ENCODE measurements at regions not wholly inside any gene's neighbourhood (a gene's known extent, or its start where the extent isn't known, plus 50 kb on each side); places are given as distances from the start of the nearest gene placed in this dataset.

DNA sequence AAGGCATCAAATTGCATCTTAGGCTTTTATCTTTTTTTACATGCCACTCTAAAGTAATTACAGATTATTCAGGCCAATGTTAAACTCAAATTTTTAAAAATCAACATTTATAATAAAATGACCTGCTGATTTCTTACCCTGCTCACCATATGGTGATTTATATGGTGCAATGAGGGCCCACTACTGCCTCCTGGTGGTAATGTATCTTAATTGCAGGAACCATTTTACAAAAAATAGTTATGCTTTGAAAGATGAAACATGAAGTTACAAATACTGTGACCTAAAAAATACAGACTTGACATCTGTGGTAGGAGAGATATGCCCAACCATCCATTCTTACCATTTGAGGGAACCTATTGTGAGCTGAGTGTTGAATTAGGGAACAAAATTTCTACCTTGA lies 292.6 kb upstream of the TAS2R1 start:
- DNase-seq (ENCODE audit: low read depth): no peak

DNA sequence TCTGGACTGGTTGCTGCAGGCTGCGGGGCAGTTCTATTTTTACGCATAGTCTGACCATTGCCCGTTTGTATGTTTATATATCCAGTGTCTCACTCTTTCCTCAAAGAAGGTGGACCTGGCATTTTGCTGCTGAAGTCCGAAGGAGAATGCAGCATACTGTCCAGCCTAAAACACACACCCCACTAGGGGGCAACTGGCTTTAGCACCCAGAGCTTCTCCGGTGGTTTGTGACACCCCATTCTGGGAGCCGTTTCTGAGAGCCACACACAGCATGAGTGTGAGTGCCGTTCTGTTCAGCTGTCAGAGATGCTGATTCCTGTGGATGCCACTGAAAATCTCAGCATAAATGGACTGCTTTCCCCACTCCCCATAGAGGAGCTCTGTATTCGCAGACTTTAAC lies 290.5 kb upstream of the TAS2R1 start:
- no peak for DNase-seq (ENCODE audit: low read depth)

DNA sequence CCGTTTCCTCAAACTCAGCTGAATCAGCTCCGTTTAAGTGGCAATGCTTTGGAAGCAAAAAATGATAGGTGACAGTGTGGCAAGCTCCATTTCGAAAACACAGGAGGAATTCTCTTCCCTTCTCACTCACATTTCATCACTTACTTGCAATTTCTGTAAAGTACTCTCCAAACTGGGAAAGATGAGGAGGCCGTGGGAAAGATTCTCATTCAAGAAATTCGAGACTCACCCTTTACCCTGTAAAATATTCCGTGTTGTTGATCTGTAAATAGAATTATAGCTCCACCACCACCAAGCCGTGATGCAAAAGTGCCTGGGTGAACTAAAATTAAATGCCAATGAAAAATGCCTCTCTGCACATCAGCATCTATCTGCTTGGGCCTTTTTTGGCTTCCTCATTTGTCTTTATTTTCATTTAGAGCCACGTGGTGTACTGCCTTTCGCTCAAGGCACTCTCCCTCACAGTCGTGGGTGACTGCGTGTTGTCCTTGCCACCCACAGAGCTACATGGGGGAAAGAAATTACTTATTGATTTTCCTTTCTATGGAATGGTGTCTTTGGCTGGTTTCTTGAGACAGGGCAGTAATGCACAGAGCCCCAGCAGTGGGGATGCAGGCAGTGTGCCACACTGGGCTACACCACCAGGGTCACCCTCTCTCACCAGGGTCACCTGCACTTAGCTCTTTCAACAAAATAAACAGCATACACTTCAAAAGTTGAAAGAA lies 289.3 kb upstream of the TAS2R1 start:
- no peak for DNase-seq (ENCODE audit: low read depth)

DNA sequence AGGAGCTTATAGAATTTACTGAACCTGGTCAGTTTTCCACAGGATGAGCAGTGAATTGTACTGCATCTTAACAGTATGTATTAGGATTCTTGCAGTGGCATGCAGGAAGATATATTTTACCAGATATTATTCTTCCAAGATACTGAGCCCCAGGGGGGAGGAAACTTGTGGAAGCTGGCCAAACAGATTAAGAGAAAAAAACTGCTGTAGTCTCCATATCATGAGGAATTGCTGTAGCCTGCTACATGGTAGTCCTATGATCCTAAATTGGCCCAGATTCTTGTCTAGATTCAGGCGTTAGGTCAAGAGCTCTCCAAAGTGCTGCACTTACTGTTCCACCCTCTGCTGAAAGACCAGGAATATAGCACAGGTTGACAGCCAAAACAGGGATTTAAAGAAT lies 275.5 kb upstream of the TAS2R1 start:
- no peak for DNase-seq (ENCODE audit: low read depth)

DNA sequence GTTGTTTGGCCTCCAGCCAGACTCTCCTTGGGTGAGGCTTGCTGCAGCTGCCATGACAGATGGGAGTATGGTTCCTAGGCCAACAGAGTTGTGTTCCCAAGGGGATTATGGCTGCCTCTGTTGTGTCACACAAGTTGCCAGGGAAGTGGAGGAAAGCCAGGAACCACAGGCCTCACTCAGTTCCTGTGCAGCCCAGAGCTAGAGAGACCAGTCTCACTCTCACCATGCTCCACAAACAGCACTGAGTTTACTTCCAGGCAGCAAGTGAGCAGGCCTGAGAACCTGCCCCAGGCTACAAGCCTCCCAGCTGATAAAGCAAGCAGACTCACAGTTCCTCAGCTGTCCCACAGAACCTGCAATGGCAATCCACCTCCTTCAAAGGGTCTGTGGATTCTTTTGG lies 273.6 kb upstream of the TAS2R1 start:
- peak; percentile 89 for DNase-seq (ENCODE audit: low read depth)

DNA sequence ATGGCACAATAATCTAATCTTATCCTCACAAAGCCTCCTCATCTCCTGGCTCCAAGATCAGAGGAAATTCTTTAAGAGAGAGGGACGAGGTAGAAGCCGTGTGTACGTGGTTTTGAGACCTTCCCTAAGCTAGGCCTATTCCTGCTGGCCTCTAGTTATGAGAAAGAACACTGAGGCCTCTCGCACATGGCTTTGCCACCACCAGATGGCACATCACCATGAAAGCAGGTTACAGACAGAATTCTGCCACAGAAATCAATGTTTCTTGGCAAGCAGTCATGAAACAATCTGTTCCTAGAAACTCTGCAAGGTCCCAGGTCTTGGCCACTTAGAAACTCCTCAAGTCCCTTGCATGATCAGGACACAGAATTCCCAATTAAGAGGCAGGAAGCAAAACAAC lies 268.2 kb upstream of the TAS2R1 start:
- peak; percentile 64 for DNase-seq (ENCODE audit: low read depth)

DNA sequence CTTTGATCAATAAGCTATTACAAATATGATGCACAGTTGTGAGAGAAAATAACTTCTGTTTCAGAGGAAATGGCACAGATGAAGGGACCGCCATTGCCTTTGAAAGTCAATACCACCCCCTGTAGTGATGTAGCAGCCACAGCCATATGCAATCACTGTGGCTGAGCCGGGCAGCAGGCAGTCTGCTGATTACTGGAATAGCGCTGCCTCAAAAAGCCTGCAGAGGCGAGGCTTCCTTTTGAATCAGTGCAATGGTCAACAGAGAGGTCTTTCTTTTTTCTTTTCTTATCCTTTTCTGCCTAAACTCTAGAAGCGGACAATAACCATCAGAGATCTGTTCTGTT lies 265.1 kb upstream of the TAS2R1 start:
- DNase-seq (ENCODE audit: low read depth): no peak

DNA sequence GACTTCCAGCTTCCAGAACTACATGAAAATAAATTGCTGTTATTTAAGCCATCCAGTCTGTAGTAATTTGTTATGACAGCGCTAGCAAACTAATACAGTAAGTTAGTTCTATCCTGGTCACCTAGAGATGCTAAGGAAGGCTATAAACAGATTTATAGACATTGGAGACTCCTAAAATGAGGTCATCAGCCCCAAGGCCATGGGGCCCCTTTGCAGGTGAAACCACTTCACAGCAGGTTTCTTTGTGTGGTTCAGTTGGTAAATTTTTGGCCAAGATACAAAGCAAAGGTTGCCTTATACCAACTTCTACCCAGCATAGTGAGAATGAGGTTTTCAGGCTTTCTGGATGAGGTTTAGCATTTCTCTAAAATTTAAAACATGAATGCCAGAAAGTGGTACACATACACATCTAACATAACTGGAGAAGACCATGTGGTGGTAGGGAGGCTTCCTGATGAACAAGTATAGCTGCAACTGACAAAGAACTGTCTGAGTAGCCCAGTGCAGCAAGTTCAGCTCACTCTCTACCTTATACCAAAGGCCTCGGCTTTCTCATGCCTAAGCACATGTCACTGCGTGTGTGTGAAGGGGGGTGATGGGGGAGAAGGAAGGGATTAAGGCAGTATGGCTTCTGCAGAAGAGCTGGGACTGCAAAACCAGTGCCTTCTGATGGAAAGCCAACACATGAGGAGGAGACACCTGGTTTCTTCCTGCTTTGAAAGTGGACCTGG lies 264.6 kb upstream of the TAS2R1 start:
- DNase-seq (ENCODE audit: low read depth): no peak

DNA sequence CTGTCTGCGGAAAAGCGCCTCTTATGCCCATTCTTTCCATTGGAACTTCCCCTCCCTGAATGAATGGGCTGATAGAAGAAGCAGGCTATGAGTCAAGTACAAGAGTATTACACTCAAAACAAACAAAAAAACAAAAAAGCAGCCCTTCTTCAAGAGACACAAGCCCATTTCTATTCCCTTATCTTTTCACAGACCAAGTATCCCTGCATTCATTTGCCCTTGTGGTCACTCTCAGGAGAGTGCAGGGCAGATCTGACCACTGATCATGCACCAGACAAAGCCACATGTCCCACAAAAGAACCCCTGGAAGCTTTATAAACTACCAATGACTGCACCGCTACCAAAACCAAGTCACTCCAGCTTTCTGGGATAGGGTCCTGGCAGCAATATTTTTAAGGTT lies 262.5 kb upstream of the TAS2R1 start:
- peak; percentile 13 for DNase-seq (ENCODE audit: low read depth)

DNA sequence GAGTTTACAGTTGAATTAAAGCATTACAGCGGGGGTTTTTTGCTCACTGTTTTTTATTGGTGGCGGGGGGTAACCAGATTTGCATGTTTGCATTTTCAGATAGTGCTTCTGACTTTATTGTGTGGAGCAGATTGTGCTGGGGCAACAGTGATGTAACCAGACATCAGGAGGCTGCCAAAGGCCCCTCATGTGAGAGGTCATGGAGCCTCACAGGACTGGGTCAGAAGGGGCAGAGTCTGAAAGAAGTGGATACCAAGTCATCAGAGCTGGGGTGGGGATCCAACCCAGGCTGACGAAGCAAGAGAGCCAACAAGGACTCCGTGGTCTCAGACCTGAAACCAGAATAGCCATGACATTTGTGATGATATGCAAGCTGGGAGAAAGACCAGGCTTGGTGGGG lies 259.4 kb upstream of the TAS2R1 start:
- DNase-seq (ENCODE audit: low read depth): no peak

DNA sequence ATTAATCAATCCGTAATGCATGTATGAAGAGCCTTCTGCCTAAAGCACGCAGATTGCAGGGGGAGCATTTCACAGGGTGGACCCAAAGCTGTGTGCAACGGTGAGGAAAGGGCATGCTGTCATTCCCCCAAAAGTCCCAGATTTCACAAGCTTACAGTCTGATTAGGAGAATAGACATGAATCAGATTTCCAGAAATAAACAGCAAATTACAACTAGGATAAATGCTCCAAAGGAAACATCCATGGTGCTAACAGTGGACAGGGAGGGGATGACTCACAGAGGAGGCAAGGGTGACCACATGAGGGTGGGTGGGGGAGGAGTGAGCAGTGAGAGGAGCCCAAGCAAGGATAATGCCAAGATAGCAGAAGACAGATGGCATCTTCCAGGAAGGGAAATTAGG lies 258.4 kb upstream of the TAS2R1 start:
- peak; percentile 95 for DNase-seq (ENCODE audit: low read depth)

DNA sequence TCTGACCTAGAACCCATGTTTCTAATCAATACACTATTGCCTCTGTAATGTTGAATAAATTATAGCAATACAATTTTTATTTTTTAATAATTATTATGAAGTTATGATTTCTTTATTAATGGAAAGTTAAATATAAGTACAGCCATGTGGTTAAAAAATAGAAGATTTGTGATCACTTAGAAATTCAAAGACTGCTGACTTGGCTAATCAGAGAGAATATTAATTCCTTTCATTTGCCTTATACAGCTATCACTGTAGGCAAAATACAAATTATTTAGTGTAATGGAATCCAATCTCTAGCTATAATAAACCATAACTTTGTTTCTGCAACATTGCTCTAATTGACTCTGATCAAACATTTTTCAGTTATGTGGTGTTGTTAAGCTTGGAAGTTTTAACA lies 255.0 kb upstream of the TAS2R1 start:
- no peak for DNase-seq (ENCODE audit: low read depth)

DNA sequence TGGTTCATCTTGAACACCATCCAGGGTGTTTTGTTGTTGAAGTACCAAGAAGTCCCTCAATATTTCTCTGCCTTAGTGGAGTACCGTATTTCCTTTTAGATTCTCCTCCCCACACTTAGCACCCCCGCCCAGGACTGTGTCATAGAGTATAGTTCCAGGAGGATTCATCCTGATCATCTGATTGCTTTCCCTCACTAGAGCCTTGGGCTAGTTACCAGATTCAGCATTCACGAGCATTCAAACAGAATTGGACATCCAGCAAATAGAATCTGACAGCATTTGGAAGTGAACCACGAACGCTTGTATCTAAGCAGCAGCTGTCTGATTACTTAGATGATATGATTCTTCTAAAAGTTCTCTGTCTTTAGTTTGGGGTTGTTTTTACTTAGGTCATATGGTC lies 248.1 kb upstream of the TAS2R1 start:
- DNase-seq (ENCODE audit: low read depth): no peak

DNA sequence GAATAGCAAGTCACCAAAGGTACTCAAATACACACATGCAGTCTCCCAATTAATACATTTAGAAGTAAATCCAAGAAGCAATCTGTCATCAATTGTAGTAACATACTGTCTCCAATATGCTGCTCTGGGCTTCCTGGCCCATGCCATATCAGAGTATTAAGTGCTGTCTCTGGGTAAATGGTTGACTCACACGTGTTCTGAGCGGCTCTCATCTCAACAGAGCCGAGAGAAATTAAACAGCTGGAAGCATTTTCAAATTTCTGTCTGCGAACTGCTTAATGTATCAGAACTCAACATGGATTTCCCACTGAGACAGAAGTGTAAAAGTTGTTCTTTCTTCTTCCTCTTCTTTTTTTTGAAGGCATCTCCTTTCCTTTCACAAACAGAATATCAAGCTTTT lies 247.3 kb upstream of the TAS2R1 start:
- peak; percentile 38 for DNase-seq (ENCODE audit: low read depth)

DNA sequence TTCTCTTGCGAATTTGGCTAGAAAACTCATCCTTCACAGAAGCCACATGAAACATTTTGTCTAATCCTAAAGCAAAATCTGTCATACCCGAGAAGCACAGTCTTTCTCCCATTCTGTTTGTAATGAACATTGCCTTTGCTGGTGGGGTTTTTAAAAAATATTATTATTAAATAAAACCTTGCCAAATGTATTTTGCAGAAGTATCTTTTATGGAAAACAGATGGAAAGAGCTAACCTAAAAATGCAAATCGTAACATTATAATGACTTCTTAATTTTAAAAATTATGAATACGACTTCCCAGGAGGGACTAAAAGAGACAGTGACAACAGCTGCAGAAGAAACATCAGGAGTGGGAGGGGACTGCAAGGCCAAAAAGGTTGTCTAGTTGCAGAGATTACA lies 246.3 kb upstream of the TAS2R1 start:
- DNase-seq (ENCODE audit: low read depth): no peak

DNA sequence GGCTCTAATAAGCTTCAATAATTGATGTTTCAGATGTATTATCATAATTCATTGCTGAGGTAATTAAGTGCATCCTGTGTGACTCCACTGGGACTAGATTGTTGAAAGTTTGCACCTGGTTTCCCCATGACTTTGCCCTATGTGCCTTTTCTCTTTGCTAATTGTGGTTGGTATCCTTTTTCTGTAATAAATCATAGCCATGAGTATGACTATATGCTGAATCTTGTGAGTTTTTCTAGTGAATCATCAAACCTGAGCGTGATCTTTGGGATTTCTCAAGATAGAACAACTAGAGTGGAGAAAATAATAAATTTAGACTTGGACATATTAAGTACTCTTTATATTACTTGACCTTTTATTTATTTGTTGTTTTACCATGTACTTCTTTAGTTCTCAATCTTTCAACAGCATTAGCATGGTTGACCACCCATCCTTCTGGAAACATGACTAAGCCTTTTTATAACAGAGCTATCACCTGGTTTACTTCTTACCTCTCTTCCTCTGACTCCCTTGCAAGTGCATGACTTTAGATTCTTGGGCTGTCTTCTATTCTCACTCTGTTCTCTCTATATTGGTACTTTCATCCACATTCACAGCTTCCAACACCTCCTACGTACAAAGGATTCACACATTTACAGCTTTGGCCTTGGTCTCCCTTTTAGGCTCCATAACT lies 239.6 kb upstream of the TAS2R1 start:
- peak; percentile 91 for DNase-seq (ENCODE audit: low read depth)

DNA sequence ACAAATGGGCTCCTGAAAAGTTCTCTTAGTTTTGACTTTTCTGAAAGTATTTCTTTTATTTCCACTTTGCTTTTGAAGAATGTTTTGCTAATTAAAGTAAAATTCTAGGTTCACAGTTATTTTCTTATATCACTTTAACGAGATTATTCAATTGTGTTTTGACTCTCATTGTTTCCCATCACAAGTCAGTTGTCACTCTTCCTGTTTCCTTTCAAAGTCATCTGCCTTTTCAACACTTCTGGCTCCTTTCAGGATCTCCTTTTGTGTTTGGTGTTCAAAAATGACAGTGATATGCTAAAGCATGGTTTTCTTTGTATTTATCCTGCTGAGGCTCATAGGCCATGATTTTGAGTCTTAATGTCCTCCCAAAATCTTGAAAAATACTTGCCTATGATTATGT lies 235.4 kb upstream of the TAS2R1 start:
- DNase-seq (ENCODE audit: low read depth): no peak

DNA sequence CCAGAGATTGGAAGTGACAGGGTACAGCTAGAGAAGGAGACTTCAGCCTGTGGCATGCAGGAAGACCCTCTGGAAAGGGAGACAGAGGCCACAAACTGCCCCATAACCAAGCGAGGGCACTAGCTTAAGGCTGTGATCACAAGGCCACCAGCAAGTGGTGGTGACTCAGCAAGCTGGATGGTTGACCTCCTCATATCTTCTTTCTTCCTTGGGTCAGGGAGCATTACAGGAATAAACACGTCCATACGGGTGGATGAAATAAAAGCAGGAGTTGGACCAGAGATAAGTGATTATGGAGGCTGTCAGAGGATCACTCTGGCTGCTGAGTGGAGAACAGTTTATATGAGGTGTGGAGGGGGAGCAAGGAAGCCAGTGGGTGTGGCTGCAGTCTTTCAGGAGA lies 234.6 kb upstream of the TAS2R1 start:
- no peak for DNase-seq (ENCODE audit: low read depth)

DNA sequence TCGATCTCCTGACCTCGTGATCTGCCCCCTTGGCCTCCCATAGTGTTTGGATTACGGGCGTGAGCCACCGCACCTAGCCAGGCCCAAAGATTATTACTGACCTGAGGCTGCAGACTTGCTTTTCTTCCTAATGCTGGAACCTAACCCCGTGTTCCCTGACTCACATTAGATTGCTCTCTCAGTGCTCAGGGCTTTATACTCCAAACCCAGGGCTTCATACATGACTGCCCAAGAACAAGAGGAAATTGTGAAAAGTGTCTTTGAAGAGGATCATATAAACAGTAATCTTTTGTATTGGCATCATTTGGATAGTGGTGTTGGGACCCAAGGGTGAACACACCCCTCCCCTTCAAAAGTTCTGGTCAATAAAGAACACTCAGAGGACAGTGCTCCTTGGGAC lies 233.3 kb upstream of the TAS2R1 start:
- no peak for DNase-seq (ENCODE audit: low read depth)

DNA sequence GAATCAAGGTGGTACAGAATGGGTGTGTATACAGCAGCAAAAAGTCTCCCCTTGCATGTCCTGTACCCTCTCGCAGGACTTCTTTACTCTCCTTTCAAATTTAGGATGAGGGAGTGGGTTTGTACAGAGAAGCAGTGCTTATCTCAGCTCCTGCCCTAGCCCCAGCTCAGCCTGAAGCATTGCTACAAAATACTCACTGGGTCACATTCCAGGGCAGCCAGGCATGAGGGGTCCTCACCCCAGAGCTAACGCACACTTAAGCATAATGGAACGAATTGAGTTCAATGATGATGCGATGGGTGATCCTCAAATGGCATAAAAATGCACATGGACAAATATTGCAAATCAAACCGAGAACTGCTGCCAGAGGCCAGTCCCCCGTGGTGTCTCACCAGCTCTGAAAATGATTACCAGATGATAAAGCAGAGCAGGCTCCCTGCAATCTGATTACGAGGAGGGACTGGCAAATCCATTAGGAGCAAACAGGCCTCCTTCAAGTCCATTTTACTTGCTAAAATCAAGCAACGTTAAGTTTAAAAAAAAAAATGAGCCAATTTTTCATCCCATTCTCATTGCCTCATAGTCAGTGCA lies 231.6 kb upstream of the TAS2R1 start:
- peak; percentile 82 for DNase-seq (ENCODE audit: low read depth)

DNA sequence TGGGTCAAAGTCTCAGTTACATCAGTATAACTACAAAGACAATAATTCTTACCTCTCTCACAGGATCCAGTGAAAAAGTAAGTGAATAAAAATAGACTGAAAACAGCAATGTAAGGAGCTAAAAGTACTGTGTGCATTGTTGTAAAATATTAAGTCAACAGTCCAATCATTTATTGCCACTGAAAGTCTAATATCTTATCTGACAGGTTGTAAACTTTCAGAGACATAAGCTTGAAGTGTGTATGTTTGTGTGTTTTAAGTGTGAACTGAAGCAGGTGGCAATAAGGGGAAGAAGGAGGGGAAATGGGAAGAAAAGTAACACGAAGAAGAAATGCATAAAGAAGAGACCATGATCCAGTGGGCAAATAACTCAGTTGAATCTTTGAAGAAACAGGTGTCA lies 229.7 kb upstream of the TAS2R1 start:
- DNase-seq (ENCODE audit: low read depth): no peak

DNA sequence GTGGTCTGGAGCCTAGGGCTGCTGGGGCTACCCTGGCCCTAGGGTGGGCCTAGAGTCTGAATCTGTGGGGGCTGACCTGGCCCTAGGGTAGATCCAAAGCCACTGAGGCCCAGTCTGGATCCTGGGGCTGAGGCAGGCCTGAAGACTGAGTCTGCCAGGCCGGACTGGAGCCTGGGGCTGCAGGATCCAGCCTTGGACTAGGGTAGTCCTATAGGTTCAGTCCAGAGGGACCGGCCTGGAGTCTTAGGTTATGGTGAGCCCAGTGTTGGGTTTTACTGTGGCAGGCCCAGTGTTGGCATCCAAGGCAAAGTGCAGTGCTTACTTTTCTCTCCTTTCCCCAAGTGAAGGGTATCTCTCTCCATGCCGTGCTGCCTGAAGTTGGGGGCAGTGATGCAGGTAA lies 227.9 kb upstream of the TAS2R1 start:
- no peak for DNase-seq (ENCODE audit: low read depth)

DNA sequence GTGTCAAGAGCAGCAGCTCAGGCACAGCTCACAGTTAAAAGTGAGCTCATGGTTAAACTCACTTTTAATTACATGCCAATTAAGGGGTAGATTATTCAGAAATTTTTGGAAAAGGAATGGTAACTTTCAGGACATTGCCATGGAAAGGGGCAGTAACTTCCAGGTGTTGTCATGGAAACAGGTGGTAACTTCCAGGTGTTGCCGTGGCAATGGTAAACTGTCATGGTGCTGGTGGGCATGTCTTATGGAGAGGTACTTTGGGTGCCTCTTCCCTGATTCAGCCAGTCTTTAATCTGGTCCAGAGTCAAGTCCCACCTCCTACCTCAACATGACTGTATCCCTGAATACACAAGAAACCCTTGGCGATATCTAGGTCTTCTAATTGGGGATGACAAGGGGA lies 223.2 kb upstream of the TAS2R1 start:
- DNase-seq (ENCODE audit: low read depth): no peak

Measured in EH (cell line).